A549 (cell line): ENCODE measurements at regions not wholly inside any gene's neighbourhood (a gene's known extent, or its start where the extent isn't known, plus 50 kb on each side); places are given as distances from the start of the nearest gene placed in this dataset.

Source experiments
- ATAC-seq, 2 experiments: fragments of 200-7000 bp in 1 of 2; fragments of >200 bp in 1 of 2; cut with Nextera tagmentation in 1 of 2; cut with Tn5 transposase in 1 of 2; 3 replicates each; pipeline versions ENCODE4 v1.8.0 to v1.9.1; 2018 to 2020; ENCODE audit warnings: mild to moderate bottlenecking in 1 of 2, moderate library complexity in 1 of 2
- CTCF ChIA-PET: fragments of 300-600 bp; sonication (Branson Sonifier 250); formaldehyde crosslinking; extraction: SDS; loops from one replicate; lab custom pipeline; 2021; ENCODE audit warnings: antibody characterized with exemption, inconsistent platforms; lab: Yijun Ruan, JAX
- POLR2A ChIA-PET: fragments of 350-600 bp; formaldehyde crosslinking; extraction: SDS; loops from one replicate; lab custom pipeline; 2021; ENCODE audit warnings: antibody characterized with exemption, inconsistent platforms; lab: Yijun Ruan, JAX
- DNase-seq, 2 experiments: peaks; one replicate each; pipeline versions ENCODE4 v3.0.0 to v3.0.0-alpha.2; 2011 to 2016; ENCODE audit warnings: low read depth in 1 of 2, low spot score in 1 of 2
- FAIRE-seq: peaks from 2 replicates; lab custom pipeline; 2011; peaks lifted over from hg19 to GRCh38; lab: Jason Lieb, UNC
- H3K27ac ChIP-seq, 2 experiments: fragments of >200 bp; sonication (Bioruptor Twin); formaldehyde crosslinking; 3 replicates each; pipeline ENCODE4 v1.5.1; 2016 to 2017
- H3K4me1 ChIP-seq: fragments of >200 bp; sonication (Bioruptor Twin); formaldehyde crosslinking; 3 replicates; pipeline ENCODE4 v1.6.1; 2016
- H3K4me2 ChIP-seq: fragments of >200 bp; sonication (Bioruptor Twin); formaldehyde crosslinking; 3 replicates; pipeline ENCODE4 v1.6.1; 2016
- H3K4me3 ChIP-seq: fragments of >200 bp; sonication (Bioruptor Twin); formaldehyde crosslinking; 3 replicates; pipeline ENCODE4 v1.5.1; 2016
- H3K9me3 ChIP-seq: fragments of >200 bp; sonication (Bioruptor Twin); formaldehyde crosslinking; 3 replicates; pipeline ENCODE4 v1.6.1; 2016
- ATOH8 ChIP-seq: fragments of 250-450 bp; sonication (Bioruptor Pico); IDR thresholded peaks from 2 replicates; pipeline ENCODE4 v1.5.0; 2020; ENCODE audit warnings: low read depth, mild to moderate bottlenecking, moderate library complexity
- BHLHE40 ChIP-seq: IDR thresholded peaks from 2 replicates; pipeline ENCODE4 v1.6.1; 2012; ENCODE audit warnings: low read depth, low read length, inconsistent platforms
- CBX2 ChIP-seq: fragments of 200-600 bp; sonication (generic); IDR thresholded peaks from 2 replicates; pipeline ENCODE4 v1.6.1; 2016; ENCODE audit warnings: low read depth, mild to moderate bottlenecking, borderline replicate concordance
- EHMT2 ChIP-seq: fragments of 200-600 bp; sonication (generic); IDR thresholded peaks from 2 replicates; pipeline ENCODE4 v1.6.1; 2016; ENCODE audit warnings: antibody characterized with exemption, low read depth, mild to moderate bottlenecking, moderate library complexity
- ELK1 ChIP-seq: fragments of 150-350 bp; IDR thresholded peaks from 2 replicates; pipeline ENCODE4 v1.6.1; 2014; ENCODE audit warnings: low read depth, mild to moderate bottlenecking, low read length
- EP300 ChIP-seq, 2 experiments: fragments of >200 bp; sonication (Bioruptor Twin); formaldehyde crosslinking; IDR thresholded peaks; 2 replicates in 1 of 2; 3 replicates in 1 of 2; pipeline ENCODE4 v1.6.1; 2016 to 2017
- ESRRA ChIP-seq: fragments of 150-350 bp; IDR thresholded peaks from 2 replicates; pipeline ENCODE4 v1.6.1; 2014; ENCODE audit warnings: mild to moderate bottlenecking, low read length, borderline replicate concordance
- FOSB ChIP-seq: fragments of 250-450 bp; sonication (Bioruptor Pico); IDR thresholded peaks from 2 replicates; pipeline ENCODE4 v1.5.0; 2020; ENCODE audit warnings: mild to moderate bottlenecking, moderate library complexity
- FOSL2 ChIP-seq, 2 experiments: fragments of 450-650 bp in 1 of 2; fragments of >200 bp in 1 of 2; sonication (Bioruptor Twin) in 1 of 2; formaldehyde crosslinking; IDR thresholded peaks; 2 replicates each; pipeline versions ENCODE4 v1.5.0 to v1.6.1; 2016 to 2020; ENCODE audit warnings: mild to moderate bottlenecking in 1 of 2, moderate library complexity in 1 of 2
- HMGXB4 ChIP-seq: fragments of 250-450 bp; sonication (Bioruptor Pico); IDR thresholded peaks from 2 replicates; pipeline ENCODE4 v1.5.0; 2021; ENCODE audit warnings: mild to moderate bottlenecking, moderate library complexity, borderline replicate concordance
- HOXB5 ChIP-seq: fragments of 250-450 bp; sonication (Bioruptor Pico); IDR thresholded peaks from 2 replicates; pipeline ENCODE4 v1.5.0; 2020; ENCODE audit warnings: mild to moderate bottlenecking, moderate library complexity
- JUNB ChIP-seq: fragments of >200 bp; sonication (Bioruptor Twin); formaldehyde crosslinking; IDR thresholded peaks from 2 replicates; pipeline ENCODE4 v1.6.1; 2016
- KDM1A ChIP-seq: fragments of 200-600 bp; sonication (generic); IDR thresholded peaks from 2 replicates; pipeline ENCODE4 v1.6.1; 2016; ENCODE audit warnings: low read depth, mild to moderate bottlenecking
- KDM5A ChIP-seq: fragments of 200-600 bp; sonication (generic); IDR thresholded peaks from 2 replicates; pipeline ENCODE4 v1.6.1; 2016; ENCODE audit warnings: antibody characterized with exemption, mild to moderate bottlenecking
- MAZ ChIP-seq: fragments of 150-350 bp; IDR thresholded peaks from 2 replicates; pipeline ENCODE4 v1.6.1; 2014; ENCODE audit warnings: antibody characterized with exemption, low read depth, low read length, borderline replicate concordance
- RCOR1 ChIP-seq: fragments of 150-350 bp; IDR thresholded peaks from 2 replicates; pipeline ENCODE4 v1.6.1; 2014; ENCODE audit warnings: antibody characterized with exemption, low read length, low read depth
- TFCP2L1 ChIP-seq: fragments of 250-450 bp; sonication (Bioruptor Pico); IDR thresholded peaks from 2 replicates; pipeline ENCODE4 v1.5.0; 2021; ENCODE audit warnings: mild to moderate bottlenecking
- TP53 ChIP-seq: fragments of 250-450 bp; sonication (Bioruptor Pico); IDR thresholded peaks from 2 replicates; pipeline ENCODE4 v1.5.0; 2021; ENCODE audit warnings: mild to moderate bottlenecking, moderate library complexity
- ZFP36 ChIP-seq: fragments of 450-650 bp; IDR thresholded peaks from 2 replicates; pipeline ENCODE4 v1.6.1; 2014; ENCODE audit warnings: borderline replicate concordance; ENCODE audit not compliant: partially characterized antibody
- WGBS: methylation state at CpG from one replicate; pipeline ENCODE4 v1.1.6; 2017; ENCODE audit errors: missing lambda C conversion rate; 5-methylcytosine and 5-hydroxymethylcytosine counted together

- FAIRE-seq: no peak
- 9% methylated on average over 3 of the region's 3 CpGs for WGBS
- no peak overlapping the region for H3K27ac ChIP-seq
- H3K9me3 ChIP-seq: no peaks in the 10 kb centered on the region
- ChIA-PET CTCF (interaction anchor here (0.6 kb wide), 1 partner anchor 310 kb away, joined by 3 read pairs; no protein-coding TSS in a partner anchor), POLR2A (no interaction called here)
- no peak for ATAC-seq
- DNase-seq: no peak
- no peaks in the 10 kb centered on the region for H3K4me1 ChIP-seq
- H3K4me2 ChIP-seq: no peak overlapping the region
- no peak for TF ChIP-seq KDM5A
- TF ChIP-seq FOSL2 (IDR thresholded peaks at IDR 0.05): no peak
- TF ChIP-seq FOSL2 (CRISPR knock-in tag; IDR thresholded peaks at IDR 0.05): no peak
- TF ChIP-seq HMGXB4 (CRISPR knock-in tag): no peak
- TF ChIP-seq EHMT2: no peak
- TF ChIP-seq MAZ: no peak
- TF ChIP-seq TFCP2L1 (CRISPR knock-in tag): no peak
- no peak for TF ChIP-seq ZFP36
- no peak for TF ChIP-seq ELK1
- TF ChIP-seq CBX2: no peak
- no peak for TF ChIP-seq EP300 (IDR thresholded peaks at IDR 0.05)
- no peak for TF ChIP-seq TP53
- TF ChIP-seq FOSB (CRISPR knock-in tag): no peak
- no peak for TF ChIP-seq BHLHE40
- no peak overlapping the region for H3K4me3 ChIP-seq
These were observed 105.4 kb upstream of the KCNK2 start for GRCh38 chr1:214977110-214977509.

GRCh38 chr1:214977700-214978374 lies 104.7 kb upstream of the KCNK2 start:
- WGBS: 14% methylated on average over 6 of the region's 6 CpGs

GRCh38 chr1:214979191-214979590 lies 103.3 kb upstream of the KCNK2 start:
- WGBS: 65% methylated on average over 1 of the region's 1 CpG

More at GRCh38 chr1:214977700-214978374, 104.7 kb upstream of the KCNK2 start:
- FAIRE-seq (no peak), DNase-seq (no peak), ATAC-seq (no peak)
- Histone ChIP-seq H3K4me1 (no peaks in the 10 kb centered on the region), H3K9me3 (no peaks in the 10 kb centered on the region), H3K4me3 (no peak overlapping the region), H3K4me2 (no peak overlapping the region), H3K27ac (no peak overlapping the region)
- no peak for TF ChIP-seq TP53
- ChIA-PET POLR2A (no interaction called here), CTCF (no interaction called here)

More at GRCh38 chr1:214979191-214979590, 103.3 kb upstream of the KCNK2 start:
- Histone ChIP-seq H3K9me3 (no peaks in the 10 kb centered on the region), H3K27ac (no peak overlapping the region), H3K4me3 (no peak overlapping the region), H3K4me2 (no peak overlapping the region), H3K4me1 (no peaks in the 10 kb centered on the region)
- DNase-seq: no peak
- no peak for ATAC-seq
- POLR2A ChIA-PET: no interaction called here
- CTCF ChIA-PET: no interaction called here
- TF ChIP-seq HOXB5 (CRISPR knock-in tag) (no peak), ESRRA (no peak), RCOR1 (no peak), ATOH8 (no peak), KDM1A (no peak), JUNB (no peak)
- FAIRE-seq: no peak
